AG09319 (cell line): ENCODE measurements at regions not wholly inside any gene's neighbourhood (a gene's known extent, or its start where the extent isn't known, plus 50 kb on each side); places are given as distances from the start of the nearest gene placed in this dataset.

Experiments
- DNase-seq: peaks from one replicate; pipeline ENCODE4 v3.0.0-alpha.2; 2010; ENCODE audit warnings: low read depth; ENCODE audit errors: extremely low read depth
- TF ChIP-seq, protein P1 (sequence below): IDR thresholded peaks from 2 replicates; pipeline ENCODE4 v1.5.1; 2011; ENCODE audit warnings: low read depth, mild to moderate bottlenecking, inconsistent platforms, low read length, moderate library complexity

DNA sequence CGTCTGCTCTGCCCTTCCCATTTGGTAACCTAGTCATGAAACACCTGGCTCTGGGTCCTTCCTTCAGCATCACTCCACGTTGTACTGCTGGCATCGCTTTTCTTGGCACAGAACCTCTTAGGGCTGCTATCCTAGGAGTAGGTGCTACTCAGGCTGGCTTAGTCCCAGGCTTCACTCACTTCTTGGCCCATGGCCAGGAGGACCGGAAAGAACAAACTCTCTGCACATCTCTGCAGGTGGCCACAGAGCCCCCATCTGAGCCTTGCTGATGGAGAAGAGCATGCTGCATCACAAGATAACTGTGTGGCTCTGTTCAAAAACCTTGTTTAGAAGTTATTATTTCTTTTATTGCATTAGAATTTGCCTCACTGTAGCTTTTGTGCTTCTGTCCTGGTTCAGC, 447.2 kb upstream of the TNP1 start:
- DNase-seq: no peak
- TF ChIP-seq, protein P1, sequence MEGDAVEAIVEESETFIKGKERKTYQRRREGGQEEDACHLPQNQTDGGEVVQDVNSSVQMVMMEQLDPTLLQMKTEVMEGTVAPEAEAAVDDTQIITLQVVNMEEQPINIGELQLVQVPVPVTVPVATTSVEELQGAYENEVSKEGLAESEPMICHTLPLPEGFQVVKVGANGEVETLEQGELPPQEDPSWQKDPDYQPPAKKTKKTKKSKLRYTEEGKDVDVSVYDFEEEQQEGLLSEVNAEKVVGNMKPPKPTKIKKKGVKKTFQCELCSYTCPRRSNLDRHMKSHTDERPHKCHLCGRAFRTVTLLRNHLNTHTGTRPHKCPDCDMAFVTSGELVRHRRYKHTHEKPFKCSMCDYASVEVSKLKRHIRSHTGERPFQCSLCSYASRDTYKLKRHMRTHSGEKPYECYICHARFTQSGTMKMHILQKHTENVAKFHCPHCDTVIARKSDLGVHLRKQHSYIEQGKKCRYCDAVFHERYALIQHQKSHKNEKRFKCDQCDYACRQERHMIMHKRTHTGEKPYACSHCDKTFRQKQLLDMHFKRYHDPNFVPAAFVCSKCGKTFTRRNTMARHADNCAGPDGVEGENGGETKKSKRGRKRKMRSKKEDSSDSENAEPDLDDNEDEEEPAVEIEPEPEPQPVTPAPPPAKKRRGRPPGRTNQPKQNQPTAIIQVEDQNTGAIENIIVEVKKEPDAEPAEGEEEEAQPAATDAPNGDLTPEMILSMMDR: no peak

DNA sequence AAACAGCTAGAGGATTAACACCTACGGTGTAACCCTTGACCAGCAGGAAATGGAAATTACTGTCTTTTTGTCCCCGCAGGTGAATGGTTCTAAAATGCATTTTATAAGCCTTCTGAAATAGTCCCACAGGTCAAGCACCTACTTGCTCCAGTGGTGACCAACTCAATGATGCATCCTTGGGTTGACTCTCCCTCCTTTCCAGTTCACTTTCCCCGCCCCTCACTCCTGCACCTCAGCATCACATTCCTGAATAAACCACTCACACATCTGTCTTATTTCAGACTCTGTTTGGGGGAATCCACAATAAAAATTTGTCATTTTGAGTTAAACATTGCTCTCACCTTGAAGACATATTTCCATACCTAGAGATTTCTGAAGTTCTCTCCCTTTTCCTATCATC, 446.0 kb upstream of the TNP1 start:
- DNase-seq: no peak
- TF ChIP-seq, protein P1: no peak

DNA sequence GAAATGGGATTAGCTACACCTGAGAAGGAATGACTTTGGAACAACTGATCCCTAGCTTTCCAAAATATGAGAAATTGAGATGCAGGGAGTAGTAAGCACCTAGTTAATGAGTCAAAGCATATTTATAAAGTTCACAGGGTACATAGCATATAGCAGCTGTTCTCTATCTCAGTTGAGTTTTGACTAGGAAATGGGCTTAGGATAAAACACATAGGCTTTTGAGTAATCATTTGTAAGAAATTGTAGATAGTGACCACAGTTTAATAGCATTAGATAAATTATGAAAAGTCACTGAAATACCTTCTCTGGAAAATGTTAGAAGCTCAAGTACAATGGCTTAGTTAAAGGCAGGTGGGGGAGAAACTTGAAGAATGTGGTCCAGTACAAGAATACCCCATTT, 444.7 kb upstream of the TNP1 start:
- TF ChIP-seq, protein P1: no peak
- DNase-seq: no peak

DNA sequence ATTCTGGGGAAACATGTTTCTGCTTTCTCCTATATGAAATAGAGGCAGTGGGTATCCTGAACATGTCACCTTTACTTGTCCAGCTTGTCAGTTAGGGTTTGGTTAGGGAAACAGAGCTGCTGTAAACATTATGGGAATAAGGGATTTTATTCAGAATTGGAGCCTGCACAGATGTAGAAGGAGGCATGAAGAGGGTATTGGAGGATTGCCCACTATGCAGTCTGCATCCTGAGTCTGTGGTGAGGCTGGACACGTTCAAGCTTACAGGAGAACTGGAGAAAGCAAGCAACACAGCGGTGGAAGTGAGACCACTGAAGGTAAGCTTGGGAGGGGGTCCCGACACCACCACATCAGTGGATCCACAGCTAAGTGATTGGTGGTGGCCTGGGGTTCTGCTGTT, 443.0 kb upstream of the TNP1 start:
- no peak for DNase-seq
- TF ChIP-seq, protein P1: no peak

DNA sequence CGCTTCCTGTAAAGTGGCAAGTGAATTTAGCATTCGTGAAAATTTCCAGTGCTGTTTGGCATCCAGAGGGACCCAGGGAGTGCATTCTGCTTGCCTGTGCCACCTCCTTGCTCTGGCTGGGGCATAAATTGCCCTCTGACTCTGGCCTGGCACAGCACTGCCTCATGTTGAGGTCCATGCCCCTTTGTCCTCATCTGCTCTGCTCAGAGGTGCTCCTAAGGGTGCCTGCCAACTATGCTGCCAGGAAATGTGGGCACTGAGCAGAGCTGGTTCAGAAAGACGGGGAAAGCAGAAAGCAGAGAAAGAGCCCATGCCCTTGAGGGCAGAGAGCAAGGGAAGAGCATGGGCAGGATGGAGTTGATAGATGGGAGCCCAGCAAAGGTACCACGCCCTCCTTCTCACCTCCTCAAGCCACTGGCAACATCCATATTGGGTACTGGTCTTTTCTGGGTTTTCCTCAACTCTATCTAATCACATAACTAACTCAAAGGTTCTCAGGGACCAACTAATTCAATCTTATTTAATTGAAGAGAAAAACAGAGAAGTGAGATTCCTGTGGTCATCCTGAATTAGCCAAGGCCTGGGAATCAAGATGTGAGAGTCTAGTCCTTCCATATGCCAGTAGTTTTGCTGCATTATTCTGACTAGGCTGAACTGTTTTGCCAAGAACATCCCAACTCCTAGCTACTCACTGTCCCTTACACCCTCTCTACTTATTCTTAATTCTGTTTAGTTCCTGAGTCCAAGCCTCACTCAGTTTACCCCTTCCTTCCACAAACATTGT, 441.5 kb upstream of the TNP1 start:
- no peak for DNase-seq
- TF ChIP-seq, protein P1: no peak

DNA sequence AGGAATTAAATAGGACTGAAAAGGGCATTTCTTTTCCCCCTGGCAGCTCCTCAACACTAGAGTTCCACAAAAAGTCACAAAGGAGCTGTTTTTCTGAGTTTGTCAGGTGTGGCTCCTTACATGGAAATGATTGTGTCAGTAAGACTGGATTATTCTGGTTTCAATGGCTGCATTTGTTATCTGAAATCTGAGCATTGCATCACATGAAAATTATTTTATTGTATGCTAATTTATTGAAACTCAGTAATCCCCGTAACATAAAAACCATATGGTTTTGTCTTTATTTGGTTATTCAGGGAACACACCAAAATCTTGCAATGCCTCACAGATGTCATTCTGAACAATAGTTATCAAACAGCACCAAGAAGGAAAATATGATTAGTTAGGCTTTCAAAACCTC, 439.7 kb upstream of the TNP1 start:
- TF ChIP-seq, protein P1: no peak
- DNase-seq: no peak

DNA sequence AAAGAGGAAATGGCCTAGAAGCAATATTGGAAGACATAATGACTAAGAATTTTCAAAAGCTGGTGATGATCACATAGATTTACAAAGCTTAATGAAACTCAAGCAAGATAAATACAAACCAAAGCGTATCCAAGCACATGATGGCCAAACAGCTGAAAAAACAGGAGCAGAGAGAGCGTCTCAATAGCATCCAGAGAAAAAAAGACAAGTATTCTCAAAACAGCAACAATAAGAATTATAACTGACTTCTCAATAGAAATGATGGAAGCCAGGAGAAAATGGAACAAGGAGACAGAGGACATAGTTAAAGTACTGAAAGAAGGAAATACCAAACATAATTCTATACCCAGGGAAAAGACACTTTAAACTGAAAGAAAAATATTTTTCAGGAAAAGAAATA, 437.2 kb upstream of the TNP1 start:
- DNase-seq: no peak
- TF ChIP-seq, protein P1: no peak
